ENCODE measurements at regions not wholly inside any gene's neighbourhood (a gene's known extent, or its start where the extent isn't known, plus 50 kb on each side); places are given as distances from the start of the nearest gene placed in this dataset.

DNA sequence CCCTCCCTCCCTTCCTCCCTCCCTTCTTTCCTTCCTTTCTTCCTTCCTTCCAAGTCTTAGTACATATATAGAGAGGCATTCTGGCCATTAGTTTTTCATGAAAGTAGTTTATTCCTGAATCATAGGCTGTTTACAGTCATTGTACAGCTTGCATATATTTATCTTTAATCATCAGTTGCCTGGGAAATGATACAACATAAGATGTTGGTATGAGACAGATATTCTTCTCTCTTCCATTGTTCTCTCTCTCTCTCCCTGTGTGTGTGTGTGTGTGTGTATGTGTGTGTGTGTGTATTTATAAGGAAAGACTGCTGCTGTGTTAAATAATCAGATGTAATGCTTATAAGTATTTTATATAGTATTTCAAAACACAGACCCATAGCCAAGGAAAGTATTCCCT is 289.8 kb upstream of the UBE2E3 start:
- Histone ChIP-seq H3K27me3 (ENCODE audit: control insufficient read depth, insufficient read depth, low read length) (no peaks in the 10 kb centered on the region), H3K27ac (ENCODE audit: low read depth, low read length) (no peak overlapping the region), H3K9me3 (ENCODE audit: control insufficient read depth, insufficient read depth, low read length) (peaks cover 4% of the 10 kb centered on the region; the same call in 1 of the 2 replicates), H3K4me3 (ENCODE audit: low read depth, low read length) (no peak overlapping the region)
- no peak for TF ChIP-seq CTCF (IDR thresholded peaks at IDR 0.05; ENCODE audit: low read depth, low read length)
- ChIA-PET CTCF (interaction anchor here (0.6 kb wide), 1 partner anchor 474 kb away, joined by 4 read pairs; no protein-coding TSS in a partner anchor), POLR2A (interaction anchor here (0.6 kb wide), 1 partner anchor 16 kb away, joined by 3 read pairs; no protein-coding TSS in a partner anchor)
- no peak for DNase-seq (ENCODE audit: low read depth, low spot score)

GRCh38 chr2:180682871-180683270 is 297.5 kb upstream of the UBE2E3 start:
- Histone ChIP-seq H3K9me3 (ENCODE audit: control insufficient read depth, insufficient read depth, low read length) (no peaks in the 10 kb centered on the region), H3K27ac (ENCODE audit: low read depth, low read length) (no peak overlapping the region), H3K4me3 (ENCODE audit: low read depth, low read length) (no peak overlapping the region), H3K27me3 (ENCODE audit: control insufficient read depth, insufficient read depth, low read length) (no peaks in the 10 kb centered on the region)
- no peak for DNase-seq (ENCODE audit: low read depth, low spot score)
- POLR2A ChIA-PET: no interaction called here
- CTCF ChIA-PET: no interaction called here
- TF ChIP-seq CTCF (IDR thresholded peaks at IDR 0.05; ENCODE audit: low read depth, low read length): no peak

- Histone ChIP-seq H3K9me3 (ENCODE audit: control insufficient read depth, insufficient read depth, low read length) (no peaks in the 10 kb centered on the region), H3K4me3 (ENCODE audit: low read depth, low read length) (no peak overlapping the region), H3K27ac (ENCODE audit: low read depth, low read length) (no peak overlapping the region), H3K27me3 (ENCODE audit: control insufficient read depth, insufficient read depth, low read length) (no peaks in the 10 kb centered on the region)
- no peak for DNase-seq (ENCODE audit: low read depth, low spot score)
- no peak for TF ChIP-seq CTCF (IDR thresholded peaks at IDR 0.05; ENCODE audit: low read depth, low read length)
- ChIA-PET CTCF (interaction anchor here (0.6 kb wide), 1 partner anchor 490 kb away, joined by 4 read pairs; no protein-coding TSS in a partner anchor), POLR2A (no interaction called here)
These were observed 300.7 kb upstream of the UBE2E3 start for GRCh38 chr2:180679693-180680092.

DNA sequence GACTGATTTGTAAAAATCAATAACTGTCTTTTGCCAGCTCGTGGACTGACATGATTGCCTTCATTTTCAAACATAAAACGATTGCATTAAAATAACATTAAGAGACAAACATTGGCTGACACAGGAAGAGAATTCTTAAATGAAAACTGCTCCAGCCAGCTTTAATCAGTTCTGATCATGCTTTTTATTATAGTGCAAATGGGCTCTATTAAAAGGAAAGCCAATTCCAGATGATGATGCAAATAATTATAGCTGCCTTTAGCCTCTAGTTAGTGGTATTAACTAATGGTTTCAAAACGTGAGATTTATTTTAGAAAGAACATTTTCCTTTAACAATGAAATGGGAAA is 301.8 kb upstream of the UBE2E3 start:
- POLR2A ChIA-PET: no interaction called here
- Histone ChIP-seq H3K9me3 (ENCODE audit: control insufficient read depth, insufficient read depth, low read length) (no peaks in the 10 kb centered on the region), H3K4me3 (ENCODE audit: low read depth, low read length) (no peak overlapping the region), H3K27me3 (ENCODE audit: control insufficient read depth, insufficient read depth, low read length) (no peaks in the 10 kb centered on the region), H3K27ac (ENCODE audit: low read depth, low read length) (no peak overlapping the region)
- DNase-seq (ENCODE audit: low read depth, low spot score): no peak
- TF ChIP-seq CTCF (IDR thresholded peaks at IDR 0.05; ENCODE audit: low read depth, low read length): no peak
- CTCF ChIA-PET: interaction anchor here (0.9 kb wide), 1 partner anchor 10 kb away, joined by 5 read pairs; no protein-coding TSS in a partner anchor

GRCh38 chr2:180677930-180678624 is 302.3 kb upstream of the UBE2E3 start:
- no peak for TF ChIP-seq CTCF (IDR thresholded peaks at IDR 0.05; ENCODE audit: low read depth, low read length)
- Histone ChIP-seq H3K27ac (ENCODE audit: low read depth, low read length) (no peak overlapping the region), H3K4me3 (ENCODE audit: low read depth, low read length) (no peak overlapping the region), H3K27me3 (ENCODE audit: control insufficient read depth, insufficient read depth, low read length) (no peaks in the 10 kb centered on the region), H3K9me3 (ENCODE audit: control insufficient read depth, insufficient read depth, low read length) (no peaks in the 10 kb centered on the region)
- DNase-seq (ENCODE audit: low read depth, low spot score): no peak
- ChIA-PET POLR2A (no interaction called here), CTCF (interaction anchor here (0.9 kb wide), 1 partner anchor 11 kb away, joined by 5 read pairs; no protein-coding TSS in a partner anchor)
